Activated CD4-positive, alpha-beta T cell treated with anti-CD3 and anti-CD28 coated beads, Interleukin-2, Interleukin-6, amounts not matched to agents 100 ng/mL and 50 ng/mL, durations not matched to agents 16 hours and 8 hours (primary cell): ENCODE measurements at regions not wholly inside any gene's neighbourhood (a gene's known extent, or its start where the extent isn't known, plus 50 kb on each side); places are given as distances from the start of the nearest gene placed in this dataset.
"Not testable (repeated sequence)": the region's sequence is repeated elsewhere in the genome, so short reads cannot be mapped to it uniquely, and the experiment has no call there.

Experiments used
- DNase-seq: peaks from one replicate; pipeline ENCODE4 v3.0.0-alpha.2; 2020

DNA sequence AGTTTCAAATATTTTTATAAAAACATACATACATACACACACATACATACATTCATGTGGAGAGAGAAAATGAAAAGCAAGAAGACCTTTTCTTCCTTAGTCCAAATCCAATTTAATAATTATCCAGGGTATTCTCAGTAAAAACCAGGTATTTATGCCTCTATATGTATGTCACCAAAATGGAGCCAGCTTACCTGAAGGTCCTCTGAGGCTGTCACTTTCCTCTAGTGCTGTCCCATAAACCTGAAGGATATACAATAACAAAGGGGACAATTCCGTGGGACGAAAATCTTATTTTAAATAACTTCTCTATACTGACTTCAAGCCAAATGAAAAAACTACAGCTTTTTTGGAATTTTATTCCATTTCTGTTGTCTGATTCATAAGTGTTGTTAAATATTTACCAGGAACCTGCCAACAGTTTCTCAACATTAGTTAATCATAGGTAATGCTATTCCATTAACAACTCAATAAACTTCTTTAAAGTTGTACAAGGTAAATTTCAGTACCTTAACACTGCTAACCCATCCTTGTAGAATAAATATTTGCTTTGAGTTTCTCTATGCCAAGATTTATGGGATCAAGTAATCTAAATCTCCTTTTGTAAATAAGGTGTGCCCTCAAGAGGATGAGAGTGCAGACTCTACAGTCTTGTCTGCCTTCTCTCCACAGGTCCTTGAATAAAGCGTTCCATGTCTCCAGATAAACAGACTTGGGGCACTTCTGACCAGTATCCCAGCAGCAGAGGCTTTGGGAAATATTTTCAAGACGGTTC is 260.3 kb downstream of the AHR start:
- DNase-seq, result no peak

DNA sequence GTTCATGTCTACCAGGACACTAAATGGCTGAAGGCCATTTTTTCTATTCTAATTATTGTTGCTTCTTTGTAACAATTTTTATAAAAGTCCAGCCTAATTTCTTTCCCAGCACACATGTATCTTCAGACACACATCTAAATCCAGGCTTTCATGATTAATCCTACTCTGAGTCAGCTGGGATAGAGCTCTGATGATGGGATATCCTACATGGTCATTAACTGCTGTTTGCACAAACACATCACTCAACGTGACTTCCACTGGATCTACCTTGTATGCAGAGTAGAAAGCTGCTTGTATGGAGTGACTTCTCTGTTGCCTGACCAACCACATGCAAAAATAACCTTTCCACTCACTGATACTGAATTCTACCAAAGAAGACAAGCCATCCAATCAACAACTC is 260.9 kb downstream of the AHR start:
- no peak for DNase-seq

DNA sequence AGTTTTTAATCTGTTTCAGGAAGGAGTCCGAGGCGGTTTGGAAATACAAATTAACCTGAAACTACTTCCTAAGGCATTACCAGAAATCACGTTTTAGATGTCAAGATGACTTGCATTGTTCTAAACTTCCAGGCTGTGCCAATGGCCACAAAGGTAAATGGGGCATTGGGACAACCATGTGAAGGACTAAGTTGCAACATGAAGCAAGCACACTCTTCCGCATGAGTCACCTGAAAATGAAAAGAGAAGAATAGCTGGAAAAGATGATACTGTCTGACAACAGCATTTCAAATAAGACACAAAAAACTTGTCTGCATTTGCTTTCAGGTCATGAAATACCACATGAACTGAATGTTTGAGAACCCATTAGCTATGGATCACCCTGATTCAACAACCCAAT is 262.1 kb downstream of the AHR start:
- no peak for DNase-seq

DNA sequence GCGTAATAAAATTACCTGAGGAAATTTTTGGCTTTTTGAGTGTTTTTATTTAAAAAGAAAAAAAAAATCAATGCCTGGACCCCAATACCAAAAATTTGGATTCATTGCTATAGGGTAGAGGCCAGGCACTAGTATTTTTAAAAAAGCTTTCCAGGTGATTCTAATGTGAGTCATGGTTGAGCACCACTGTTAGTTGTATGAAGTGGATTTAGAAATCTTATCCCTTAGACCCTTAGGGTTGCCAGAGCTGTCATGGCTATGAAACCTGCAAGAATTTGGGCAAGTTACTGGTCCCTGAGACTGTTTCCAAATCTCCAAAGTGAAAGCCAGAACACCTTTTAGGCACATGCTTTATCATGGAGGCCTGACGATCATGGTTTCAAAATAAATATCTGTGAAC is 262.5 kb downstream of the AHR start:
- DNase-seq, result no peak

DNA sequence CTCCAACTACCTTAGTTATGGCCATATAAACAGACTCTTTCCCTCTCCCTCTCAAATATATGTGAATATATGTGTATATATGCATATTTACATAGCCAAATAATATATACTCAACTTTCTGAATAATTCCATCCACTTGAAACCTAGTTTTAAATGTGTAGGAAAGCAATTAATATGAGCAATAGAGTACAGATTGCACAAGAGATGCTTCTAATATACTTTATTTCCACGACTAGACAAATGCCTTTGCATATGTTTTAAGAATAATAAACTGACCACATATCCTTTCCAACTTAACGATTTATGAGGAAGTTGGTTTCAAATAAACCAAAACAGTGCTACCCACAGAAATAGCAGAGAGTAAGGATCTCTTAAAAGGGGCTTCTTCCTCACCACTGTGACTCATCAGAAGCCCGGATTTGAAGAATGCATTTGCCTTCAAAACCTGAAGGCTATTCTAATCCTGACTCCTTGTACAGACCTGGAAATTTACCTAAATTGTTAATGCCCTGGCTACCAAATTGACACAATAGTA is 266.3 kb downstream of the AHR start:
- DNase-seq, result no peak

DNA sequence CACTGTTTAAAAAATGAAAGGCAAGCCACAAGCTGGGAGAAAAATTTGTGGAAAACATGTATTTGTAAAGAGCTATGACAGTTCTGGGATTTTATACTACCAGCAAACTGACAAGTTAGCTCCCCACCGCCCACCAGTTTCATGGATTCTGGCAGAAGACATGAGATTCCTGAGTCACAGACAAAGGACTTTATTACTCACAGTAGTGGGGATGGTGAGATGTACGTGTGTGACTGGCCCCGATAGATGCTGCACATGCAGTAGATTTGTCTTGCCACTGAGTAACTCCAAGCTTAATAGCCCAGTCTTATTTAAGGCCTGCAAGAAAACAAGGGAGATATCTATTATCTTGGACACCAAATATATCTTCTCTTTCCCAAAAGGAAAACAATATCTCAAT is 281.7 kb downstream of the AHR start:
- no peak for DNase-seq

DNA sequence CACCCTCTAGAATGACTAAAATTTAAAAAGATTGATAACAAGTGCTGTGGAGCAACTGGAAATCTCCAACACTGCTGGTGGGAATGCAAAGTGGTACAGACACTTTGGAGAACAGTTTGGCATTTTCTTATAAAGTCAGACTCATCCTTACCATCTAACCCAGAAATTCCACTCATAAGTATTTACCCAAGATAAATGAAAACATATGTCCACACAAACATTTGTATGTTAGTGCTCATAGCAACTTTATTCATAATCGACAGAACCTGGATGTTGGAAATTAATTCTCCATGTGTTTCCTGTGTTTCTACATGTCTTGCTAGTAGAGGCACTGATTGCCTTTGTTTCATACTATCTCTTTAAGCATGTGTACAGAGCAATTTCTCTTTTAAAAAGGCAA is 282.4 kb downstream of the AHR start:
- DNase-seq, result no peak

DNA sequence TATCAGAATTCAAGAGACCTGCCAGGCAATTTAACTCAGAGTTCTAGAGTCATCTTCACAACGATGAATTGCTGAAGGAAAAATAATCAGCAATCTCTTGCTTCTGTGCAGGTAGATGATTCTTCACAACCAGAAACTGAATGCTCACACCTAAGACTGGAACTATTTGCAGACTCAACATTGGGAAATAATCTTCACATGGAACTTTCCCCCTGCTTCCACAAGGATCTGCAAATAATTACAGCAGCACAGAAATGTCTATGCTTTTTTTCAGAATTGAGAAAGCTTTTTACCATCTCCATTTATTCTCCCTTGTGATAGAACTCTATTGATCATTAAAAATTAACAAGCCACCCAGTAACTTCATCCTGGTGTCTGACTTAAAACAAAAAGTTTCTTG is 282.8 kb downstream of the AHR start:
- no peak for DNase-seq

DNA sequence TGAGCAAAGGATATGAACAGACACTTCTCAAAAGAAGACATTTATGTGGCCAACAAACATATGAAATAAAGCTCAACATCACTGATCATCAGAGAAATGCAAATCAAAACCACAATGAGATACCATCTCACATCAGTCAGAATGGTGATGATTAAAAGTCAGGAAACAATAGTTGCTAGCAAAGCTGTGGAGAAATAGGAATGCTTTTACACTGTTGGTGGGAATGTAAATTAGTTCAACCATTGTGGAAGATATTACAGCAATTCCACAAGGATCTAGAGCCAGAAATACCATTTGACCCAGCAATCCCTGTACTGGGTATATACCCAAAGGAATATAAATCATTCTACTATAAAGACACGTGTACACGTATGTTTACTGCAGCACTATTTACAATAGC is 284.2 kb downstream of the AHR start:
- not testable (repeated sequence) for DNase-seq

DNA sequence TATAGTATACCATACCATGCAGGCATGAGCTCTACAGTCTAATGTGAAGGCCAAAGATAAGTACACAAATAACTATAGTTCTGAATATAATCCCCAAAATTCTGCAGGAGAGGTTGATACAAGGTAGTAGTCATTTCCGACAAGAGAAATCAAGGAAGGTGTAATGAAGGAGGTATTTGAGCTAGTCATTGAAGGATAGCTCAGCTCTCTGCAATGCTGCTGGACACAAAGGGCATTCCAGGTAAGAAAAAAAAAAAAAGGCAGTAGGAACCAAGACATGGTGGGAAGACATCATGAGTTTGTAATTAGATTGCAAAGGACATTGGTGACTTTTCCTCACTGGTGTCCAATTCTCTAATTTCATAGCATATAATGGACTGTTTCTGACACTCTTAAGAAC is 285.3 kb downstream of the AHR start:
- DNase-seq, result no peak

DNA sequence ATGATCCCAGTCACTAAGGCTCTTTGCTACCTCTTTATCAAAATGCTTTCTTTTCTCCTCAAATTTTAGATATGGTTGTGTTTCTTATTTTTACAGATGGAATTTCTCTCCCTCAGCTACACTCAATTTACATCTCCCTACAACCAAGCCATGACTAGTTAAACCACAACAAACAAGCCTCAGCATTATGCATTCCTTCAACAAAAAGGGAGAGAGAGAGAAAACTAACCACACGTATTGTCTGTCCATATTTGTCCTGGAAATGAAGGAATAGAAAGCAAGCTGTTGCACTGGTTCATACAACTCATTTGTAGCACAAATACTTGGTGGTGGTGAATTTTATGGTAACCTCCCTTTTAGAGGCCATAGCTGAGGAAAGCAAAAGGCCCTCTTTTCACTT is 286.4 kb downstream of the AHR start:
- no peak for DNase-seq

DNA sequence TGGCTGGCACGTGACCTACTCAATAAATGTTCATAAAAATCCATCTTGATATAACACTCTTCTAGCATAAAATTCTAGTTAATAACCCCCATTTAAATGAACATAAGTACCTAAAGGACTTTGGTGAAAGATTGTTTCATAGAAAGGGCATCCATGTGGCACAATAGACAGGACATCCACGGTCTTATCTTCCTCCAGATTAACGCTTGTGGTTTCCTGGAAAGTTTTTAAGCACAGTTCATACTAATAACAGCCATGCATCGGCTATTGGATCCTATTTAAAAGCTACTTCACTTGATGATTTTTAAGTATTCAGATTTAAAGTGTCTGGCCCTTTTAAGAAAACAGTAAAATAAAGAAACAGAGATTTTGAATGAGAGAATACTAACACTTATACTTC is 288.3 kb downstream of the AHR start:
- DNase-seq, result no peak

DNA sequence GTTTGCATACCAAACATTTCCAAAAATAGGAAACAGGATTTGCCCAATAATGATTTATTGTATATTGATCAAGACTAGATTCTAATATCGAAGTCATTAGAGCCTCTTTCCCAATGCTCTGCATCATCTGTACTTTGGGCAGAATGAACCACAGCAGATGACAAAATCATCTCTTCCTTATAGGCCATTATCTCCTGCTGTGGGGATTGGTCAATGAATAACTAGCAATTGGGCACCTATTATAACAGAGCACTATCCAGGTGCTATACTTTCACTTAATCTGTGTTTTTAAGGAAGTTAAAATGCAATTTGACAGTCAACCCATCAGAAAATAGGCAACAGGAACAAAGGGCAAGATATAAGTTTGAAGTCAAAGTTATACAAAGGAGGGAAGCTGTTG is 290.3 kb downstream of the AHR start:
- no peak for DNase-seq

DNA sequence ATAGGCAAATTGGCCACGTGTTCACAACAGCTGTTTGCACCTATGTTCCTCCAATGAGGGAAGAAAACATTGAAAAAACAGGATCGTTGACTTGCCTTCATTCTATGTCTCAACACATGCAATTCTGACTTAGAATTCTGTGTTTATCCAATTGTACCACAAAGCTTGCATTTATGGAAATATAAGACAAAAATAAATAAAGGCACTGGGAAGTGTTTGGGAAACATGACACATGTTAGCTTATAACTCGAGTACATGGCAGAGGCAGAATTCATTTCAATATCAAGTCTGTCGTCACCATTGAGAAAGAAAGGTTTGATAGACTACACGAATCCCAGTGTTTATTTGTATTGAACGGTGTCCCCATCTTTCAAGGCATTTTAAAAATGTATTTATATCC is 291.2 kb downstream of the AHR start:
- no peak for DNase-seq

DNA sequence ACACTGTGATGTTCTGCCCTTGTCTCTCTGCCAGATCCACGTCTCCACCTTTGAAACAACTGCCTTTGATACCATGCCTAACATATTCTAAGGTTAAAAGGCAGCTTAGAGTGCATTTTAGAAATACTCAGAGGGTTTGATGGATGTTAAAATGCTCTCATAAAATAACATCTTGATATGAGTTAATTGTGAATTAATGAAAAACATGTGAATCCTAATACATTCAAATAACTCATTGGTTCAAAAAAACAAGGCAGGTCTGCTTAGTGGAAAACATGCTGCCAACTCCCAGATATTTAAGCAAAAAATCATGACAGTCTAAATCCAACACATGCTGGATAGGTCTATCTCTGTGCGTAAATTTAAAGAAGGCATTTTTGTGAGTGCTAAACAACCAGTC is 291.8 kb downstream of the AHR start:
- no peak for DNase-seq

DNA sequence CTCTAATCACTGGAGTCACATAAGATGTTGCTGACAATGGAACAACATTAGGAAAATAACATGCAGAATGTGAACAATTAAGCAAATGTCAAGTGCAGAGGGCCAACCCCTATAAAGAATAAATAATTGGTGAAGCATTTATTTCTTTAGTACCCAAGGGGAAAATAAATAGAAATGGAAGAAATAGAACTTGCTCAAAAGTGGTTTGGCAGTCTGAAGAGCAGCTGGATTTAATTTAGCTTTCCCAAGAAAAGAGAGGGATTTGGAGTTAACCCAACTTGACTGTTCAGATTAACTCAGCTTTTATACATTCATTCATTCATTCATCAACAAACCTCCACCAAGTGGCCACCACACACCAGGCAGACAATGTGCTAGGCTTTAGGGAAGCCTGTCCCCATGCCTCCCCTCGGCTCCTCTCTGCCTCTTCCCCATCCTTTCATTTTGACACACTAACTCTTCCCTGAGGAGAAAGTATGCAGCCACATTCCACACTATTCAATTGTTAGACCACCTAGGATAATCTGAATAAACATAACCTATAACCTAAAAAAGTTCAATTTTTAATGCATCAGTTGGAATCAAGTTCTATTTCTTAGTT is 295.5 kb downstream of the AHR start:
- no peak for DNase-seq

DNA sequence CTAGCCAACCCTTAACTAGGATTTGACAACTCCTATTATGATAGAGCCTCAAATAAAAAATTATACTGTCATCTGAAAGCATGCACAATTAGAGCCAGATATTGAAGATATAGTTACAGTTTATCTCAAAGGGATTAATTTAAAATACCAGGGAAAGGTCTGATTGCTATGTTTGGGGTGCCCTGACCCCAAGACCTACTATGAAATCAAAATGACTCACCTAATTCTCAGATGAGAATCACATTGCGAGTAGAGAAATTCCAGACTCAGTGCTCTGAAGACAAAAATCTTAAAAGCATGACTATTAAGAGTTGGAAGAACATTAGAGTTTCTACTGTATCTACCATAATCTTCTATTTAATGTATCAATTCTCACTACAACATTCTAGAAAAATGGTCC is 297.1 kb downstream of the AHR start:
- no peak for DNase-seq

DNA sequence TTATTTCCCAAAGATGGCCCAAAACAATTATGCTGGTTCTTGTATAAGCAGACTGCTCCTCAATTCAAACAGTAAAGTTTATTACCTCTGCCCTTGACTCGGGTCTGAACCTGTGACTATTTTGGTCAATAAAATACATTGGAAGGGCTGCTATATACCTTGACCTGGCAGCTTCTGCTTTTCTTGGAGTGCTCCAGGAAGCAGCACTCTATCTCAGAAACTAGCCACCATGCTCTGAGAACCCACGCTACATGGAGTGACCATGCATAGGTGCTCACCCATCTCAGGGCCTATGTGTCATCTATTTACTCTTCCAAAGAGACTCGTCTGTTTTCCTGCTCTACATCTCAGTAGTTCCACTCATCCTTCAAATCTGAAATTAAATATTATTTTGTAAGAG is 299.9 kb downstream of the AHR start:
- no peak for DNase-seq

DNA sequence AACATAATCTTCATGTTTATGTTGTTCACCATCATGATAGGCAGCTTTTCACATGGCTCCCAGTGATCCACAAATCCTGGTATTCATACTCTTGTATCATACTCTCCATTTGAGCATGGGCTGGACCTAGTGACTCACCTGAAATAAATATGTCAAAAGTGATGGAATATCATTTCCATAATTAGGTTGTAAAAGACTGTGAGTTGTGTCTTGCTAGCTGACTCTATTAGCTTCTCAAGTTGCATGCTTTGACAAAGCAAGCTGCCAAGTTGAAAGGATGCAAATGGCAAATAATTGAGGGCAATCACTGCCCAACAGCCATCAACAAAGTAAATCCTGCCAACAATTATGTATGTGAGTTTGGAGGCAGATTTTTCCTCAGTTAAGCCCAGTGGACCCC is 300.4 kb downstream of the AHR start:
- no peak for DNase-seq

DNA sequence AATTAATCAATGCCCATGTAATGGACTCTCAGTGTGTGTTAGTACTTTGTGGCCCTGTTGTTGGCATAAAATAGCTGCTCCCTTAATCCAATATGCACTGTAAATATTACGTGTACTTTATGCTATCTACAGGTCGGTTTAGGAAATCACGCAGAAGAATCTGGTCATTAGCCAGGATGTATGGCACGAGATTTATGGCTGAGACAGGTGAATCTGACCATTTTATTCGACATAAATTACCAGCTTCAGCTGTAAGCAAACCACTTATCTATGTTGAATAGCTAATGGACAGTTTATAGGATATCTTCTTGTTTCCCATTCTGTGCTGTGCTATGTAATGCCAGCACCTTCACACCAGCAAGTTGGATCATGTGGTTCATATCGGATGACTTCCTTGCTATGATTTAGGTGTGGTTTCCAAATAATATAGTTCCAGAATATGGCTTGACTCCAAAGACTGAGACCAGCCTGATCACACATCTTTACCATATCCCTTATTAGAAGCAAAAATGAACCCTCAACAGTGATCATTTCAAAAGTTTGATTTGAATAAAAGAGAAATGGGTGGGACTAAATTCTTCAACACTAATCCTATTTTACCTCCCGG is 301.4 kb downstream of the AHR start:
- DNase-seq, result no peak

DNA sequence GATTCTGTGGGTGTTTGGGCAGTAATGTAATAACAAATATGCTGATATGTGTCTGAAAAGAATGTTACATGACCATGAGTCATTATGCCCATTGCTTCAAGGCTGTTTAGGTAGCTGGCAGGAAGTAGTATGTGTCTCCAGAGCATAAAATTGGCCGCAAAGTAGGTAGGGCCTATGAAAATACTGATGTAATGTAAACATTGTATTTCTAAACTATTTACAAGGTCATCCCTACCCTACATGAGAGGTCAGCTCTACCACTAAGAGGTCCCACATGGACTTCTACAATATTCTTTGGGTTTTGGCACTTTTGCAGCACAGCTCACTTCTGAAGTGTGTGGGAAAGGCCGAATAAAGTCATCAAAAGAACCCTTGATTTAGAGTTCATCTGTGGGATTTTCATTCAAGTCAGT is 301.9 kb downstream of the AHR start:
- no peak for DNase-seq

DNA sequence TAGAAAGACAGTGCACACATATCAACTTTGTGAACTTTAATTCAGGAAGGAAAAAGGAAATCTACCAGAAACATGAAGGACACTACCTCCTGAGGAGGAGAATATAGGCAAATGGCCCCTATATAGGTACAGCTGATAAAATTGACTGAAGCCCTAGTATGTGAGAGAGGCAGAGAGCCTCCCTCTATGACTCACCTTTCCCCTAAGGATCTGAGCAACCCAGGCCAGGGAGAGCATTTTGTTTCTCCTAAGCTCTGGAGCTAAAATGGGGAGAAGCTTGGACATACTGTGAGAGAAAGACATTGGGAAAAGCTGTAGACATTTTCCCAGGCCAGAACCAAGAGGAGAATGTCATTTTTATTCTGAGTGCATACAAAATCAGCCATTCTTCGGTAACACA is 303.5 kb downstream of the AHR start:
- no peak for DNase-seq

DNA sequence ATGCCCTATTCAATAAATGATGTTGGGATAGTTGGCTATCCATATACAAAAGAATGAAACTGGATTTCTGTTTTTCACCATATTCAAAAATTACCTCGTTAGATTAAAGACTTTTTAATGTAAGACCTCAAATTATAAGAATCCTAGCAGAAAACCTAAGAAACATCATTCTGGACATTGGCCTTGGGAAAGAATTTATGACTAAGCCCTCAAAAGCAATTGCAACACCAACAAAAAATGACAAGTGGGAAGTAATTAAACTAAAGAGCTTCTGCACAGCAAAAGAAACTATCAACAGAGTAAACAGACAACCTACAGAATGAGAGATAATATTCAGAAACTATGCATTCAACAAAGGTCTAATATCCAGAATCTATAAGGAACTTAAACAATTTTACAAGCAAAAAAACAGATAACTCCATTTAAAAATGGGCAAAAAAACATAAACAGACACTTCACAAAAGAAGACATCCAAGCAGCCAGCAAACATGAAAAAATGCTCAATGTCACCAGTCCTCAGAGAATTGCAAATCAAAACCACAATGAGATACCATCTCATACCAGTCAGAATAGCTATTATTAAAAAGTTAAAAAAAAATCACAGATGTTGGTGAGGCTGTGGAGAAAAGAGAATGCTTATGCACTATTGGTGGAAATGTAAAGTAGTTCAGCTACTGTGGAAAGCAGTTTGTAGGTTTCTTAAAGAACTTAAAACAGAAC is 309.8 kb downstream of the AHR start:
- no peak for DNase-seq

DNA sequence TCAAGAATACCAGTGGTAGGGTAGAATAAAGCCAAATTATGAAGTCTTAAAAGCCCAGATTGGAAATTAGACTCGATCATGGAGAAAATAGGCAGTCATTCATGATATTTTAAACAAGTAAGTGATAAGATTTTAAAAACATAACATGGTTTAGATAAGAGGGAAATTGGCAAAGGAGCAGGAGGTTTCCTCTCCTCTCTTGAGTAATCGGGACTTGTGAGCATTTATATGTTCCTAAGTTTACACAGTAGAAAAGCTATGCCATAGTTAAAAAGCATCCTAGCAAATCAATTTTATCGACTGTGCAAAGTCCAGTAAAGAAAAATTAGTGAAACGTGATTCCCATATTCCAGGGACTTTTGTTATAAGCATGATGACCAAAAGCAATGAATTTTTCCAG is 313.2 kb downstream of the AHR start:
- no peak for DNase-seq
